HL-60 (cell line): ENCODE measurements at regions not wholly inside any gene's neighbourhood (a gene's known extent, or its start where the extent isn't known, plus 50 kb on each side); places are given as distances from the start of the nearest gene placed in this dataset.

ENCODE experiments used
- POLR2AphosphoS5 ChIP-seq: IDR thresholded peaks from 2 replicates; pipeline ENCODE4 v1.6.1; 2012; ENCODE audit warnings: low read depth
- TF ChIP-seq, protein P1 (sequence below): IDR thresholded peaks from one replicate; pipeline ENCODE4 v1.5.1; 2011; ENCODE audit warnings: low read length, control low read depth, inconsistent platforms; ENCODE audit not compliant: insufficient read depth
- TF ChIP-seq, protein P2 (sequence below): IDR thresholded peaks from 2 replicates; pipeline ENCODE4 v1.6.1; 2012; ENCODE audit warnings: low read depth; ENCODE audit not compliant: insufficient replicate concordance

DNA sequence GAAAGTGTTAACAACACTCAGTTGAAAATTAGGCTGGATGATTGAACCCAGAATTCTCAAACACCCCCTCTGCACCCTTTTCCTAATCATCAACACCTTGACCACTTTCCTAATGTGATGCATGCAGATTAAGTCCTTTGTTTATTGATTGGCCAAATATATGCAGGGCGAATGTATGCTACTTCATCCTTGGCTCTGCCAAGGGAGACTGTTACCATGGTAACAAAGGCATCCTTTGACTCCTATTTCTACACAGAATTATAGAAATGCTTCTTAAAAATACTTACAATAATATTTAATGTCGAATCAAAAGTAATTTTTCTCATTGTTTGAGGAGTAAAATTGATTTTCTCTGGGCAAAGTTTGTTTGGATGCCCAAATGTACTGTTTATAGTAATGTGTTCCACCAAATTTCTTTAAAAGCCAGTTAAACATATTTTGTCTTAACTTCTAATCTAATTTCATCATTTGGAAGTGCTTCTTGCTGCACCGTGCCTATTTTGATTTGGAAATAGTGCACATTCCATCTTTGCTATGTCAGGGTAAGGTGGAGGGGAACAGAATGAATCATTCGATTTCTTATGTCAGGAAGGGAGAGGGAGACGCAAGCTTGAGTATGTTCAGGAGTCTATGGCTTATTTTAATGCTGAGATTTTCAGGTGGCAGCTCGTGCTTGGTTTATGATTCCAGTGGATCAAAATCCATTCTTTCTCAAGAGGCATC, 1384.3 kb upstream of the WWC1 start:
- TF ChIP-seq POLR2AphosphoS5: no peak
- TF ChIP-seq, protein P1, sequence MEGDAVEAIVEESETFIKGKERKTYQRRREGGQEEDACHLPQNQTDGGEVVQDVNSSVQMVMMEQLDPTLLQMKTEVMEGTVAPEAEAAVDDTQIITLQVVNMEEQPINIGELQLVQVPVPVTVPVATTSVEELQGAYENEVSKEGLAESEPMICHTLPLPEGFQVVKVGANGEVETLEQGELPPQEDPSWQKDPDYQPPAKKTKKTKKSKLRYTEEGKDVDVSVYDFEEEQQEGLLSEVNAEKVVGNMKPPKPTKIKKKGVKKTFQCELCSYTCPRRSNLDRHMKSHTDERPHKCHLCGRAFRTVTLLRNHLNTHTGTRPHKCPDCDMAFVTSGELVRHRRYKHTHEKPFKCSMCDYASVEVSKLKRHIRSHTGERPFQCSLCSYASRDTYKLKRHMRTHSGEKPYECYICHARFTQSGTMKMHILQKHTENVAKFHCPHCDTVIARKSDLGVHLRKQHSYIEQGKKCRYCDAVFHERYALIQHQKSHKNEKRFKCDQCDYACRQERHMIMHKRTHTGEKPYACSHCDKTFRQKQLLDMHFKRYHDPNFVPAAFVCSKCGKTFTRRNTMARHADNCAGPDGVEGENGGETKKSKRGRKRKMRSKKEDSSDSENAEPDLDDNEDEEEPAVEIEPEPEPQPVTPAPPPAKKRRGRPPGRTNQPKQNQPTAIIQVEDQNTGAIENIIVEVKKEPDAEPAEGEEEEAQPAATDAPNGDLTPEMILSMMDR: no peak
- TF ChIP-seq, protein P2, sequence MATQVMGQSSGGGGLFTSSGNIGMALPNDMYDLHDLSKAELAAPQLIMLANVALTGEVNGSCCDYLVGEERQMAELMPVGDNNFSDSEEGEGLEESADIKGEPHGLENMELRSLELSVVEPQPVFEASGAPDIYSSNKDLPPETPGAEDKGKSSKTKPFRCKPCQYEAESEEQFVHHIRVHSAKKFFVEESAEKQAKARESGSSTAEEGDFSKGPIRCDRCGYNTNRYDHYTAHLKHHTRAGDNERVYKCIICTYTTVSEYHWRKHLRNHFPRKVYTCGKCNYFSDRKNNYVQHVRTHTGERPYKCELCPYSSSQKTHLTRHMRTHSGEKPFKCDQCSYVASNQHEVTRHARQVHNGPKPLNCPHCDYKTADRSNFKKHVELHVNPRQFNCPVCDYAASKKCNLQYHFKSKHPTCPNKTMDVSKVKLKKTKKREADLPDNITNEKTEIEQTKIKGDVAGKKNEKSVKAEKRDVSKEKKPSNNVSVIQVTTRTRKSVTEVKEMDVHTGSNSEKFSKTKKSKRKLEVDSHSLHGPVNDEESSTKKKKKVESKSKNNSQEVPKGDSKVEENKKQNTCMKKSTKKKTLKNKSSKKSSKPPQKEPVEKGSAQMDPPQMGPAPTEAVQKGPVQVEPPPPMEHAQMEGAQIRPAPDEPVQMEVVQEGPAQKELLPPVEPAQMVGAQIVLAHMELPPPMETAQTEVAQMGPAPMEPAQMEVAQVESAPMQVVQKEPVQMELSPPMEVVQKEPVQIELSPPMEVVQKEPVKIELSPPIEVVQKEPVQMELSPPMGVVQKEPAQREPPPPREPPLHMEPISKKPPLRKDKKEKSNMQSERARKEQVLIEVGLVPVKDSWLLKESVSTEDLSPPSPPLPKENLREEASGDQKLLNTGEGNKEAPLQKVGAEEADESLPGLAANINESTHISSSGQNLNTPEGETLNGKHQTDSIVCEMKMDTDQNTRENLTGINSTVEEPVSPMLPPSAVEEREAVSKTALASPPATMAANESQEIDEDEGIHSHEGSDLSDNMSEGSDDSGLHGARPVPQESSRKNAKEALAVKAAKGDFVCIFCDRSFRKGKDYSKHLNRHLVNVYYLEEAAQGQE: no peak
